Prostate gland (tissue), 2 donors: ENCODE measurements at regions not wholly inside any gene's neighbourhood (a gene's known extent, or its start where the extent isn't known, plus 50 kb on each side); places are given as distances from the start of the nearest gene placed in this dataset.

Experiments used
- DNase-seq: peaks from one replicate; pipeline ENCODE4 v3.0.0-alpha.2; 2019; ENCODE audit warnings: low spot score
- H3K27ac ChIP-seq, 2 donors: fragments of 200-600 bp; sonication (generic); 2 replicates each; pipeline ENCODE4 v1.5.1; 2017 to 2019
- H3K27me3 ChIP-seq: fragments of 200-600 bp; sonication (generic); replicated peaks from 2 replicates; pipeline ENCODE4 v1.5.1; 2019; ENCODE audit not compliant: insufficient read depth
- H3K36me3 ChIP-seq, 2 donors: fragments of 200-600 bp; sonication (generic); 1 replicate in 1 of 2; 2 replicates in 1 of 2; pipeline versions ENCODE4 v1.5.1 to v1.8.1; 2017 to 2019
- H3K4me1 ChIP-seq: fragments of 200-600 bp; sonication (generic); replicated peaks from 2 replicates; pipeline ENCODE4 v1.5.1; 2019
- H3K4me3 ChIP-seq, 2 donors: fragments of 200-600 bp; sonication (generic); 2 replicates each; pipeline ENCODE4 v1.5.1; 2017 to 2019
- H3K9me3 ChIP-seq: fragments of 200-600 bp; sonication (generic); 2 replicates; pipeline ENCODE4 v1.5.1; 2017
- CTCF ChIP-seq, 4 experiments: fragments of 200-600 bp in 2 of 4; fragments of 450-650 bp in 2 of 4; sonication (generic) in 2 of 4; IDR thresholded peaks; 1 replicate in 3 of 4; 2 replicates in 1 of 4; pipeline ENCODE4 v1.5.1; 2016 to 2019; ENCODE audit warnings: antibody characterized with exemption in 4 of 4, mild to moderate bottlenecking in 2 of 4, moderate library complexity in 2 of 4
- POLR2A ChIP-seq: fragments of 450-650 bp; IDR thresholded peaks from one replicate; pipeline ENCODE4 v1.6.1; 2016; ENCODE audit warnings: antibody characterized with exemption, mild to moderate bottlenecking
- POLR2AphosphoS5 ChIP-seq: sonication (generic); formaldehyde crosslinking; IDR thresholded peaks from one replicate; pipeline ENCODE4 v1.6.1; 2017; ENCODE audit warnings: antibody characterized with exemption
- WGBS: methylation state at CpG from one replicate; pipeline ENCODE4 v1.1.5; 2018; 5-methylcytosine and 5-hydroxymethylcytosine counted together
- intact Hi-C: fragments of 100-400 bp; cut with DNase I; formaldehyde crosslinking; loops from one replicate; pipeline ENCODE4 v1.14.2; 2022

DNA sequence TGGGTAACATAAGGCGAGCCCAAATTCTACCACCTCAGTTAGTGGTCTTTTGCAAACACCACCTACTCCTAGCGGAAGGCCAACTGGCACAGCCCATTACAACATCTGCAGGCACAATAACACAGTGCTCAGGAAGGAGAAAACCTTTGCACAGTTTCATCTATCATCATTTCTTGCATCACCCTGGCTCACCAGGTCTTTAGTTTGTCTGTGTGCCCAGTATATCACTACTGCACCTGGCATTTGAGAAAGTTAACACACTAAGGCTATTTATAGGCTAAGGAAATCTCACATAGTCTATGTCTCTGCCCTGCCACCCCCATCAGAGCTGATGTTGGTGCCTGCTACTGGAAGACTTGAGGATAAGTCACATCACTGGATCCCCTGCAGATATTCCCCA is 484.0 kb downstream of the SATB2 start:
- intact Hi-C loops, result no loop called here
- H3K9me3 ChIP-seq, result no peaks in the 10 kb centered on the region
- no peaks in the 10 kb centered on the region for H3K36me3 ChIP-seq
- WGBS, result 72% methylated on average over 2 of the region's 2 CpGs
- H3K27ac ChIP-seq, result no peak overlapping the region
- no peaks in the 10 kb centered on the region for H3K4me1 ChIP-seq
- no peak for DNase-seq
- no peaks in the 10 kb centered on the region for H3K27me3 ChIP-seq
- no peak overlapping the region for H3K4me3 ChIP-seq
- TF ChIP-seq POLR2A (no peak), POLR2AphosphoS5 (no peak), CTCF (IDR thresholded peaks at IDR 0.05) (no peak)

DNA sequence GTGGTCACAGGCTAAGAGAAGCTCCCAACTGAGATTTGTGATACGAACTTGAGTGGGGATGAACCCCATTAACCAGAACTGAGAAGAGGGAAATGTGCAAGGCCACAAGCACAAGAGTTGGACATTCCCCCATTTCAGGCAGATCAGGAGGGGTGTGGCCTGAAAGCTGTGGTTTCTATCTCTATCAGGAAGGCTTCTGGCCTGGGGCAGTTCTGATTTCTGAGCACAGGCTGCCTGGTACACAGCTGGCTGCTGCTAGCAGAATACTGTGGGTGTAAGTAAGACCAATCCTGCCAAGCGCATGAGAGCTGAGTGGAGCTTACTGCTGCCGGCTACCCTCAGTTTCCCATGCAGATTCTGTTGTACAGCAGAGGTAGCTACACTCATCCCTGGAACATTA is 484.6 kb downstream of the SATB2 start:
- Histone ChIP-seq H3K9me3 (no peaks in the 10 kb centered on the region), H3K4me1 (no peaks in the 10 kb centered on the region), H3K27ac (no peak overlapping the region), H3K36me3 (no peaks in the 10 kb centered on the region), H3K27me3 (no peaks in the 10 kb centered on the region), H3K4me3 (no peak overlapping the region)
- no peak for DNase-seq
- TF ChIP-seq POLR2A, result no peak
- no peak for TF ChIP-seq POLR2AphosphoS5
- no peak for TF ChIP-seq CTCF (IDR thresholded peaks at IDR 0.05)
- WGBS, result 89% methylated on average over 2 of the region's 3 CpGs
- intact Hi-C loops, result no loop called here

DNA sequence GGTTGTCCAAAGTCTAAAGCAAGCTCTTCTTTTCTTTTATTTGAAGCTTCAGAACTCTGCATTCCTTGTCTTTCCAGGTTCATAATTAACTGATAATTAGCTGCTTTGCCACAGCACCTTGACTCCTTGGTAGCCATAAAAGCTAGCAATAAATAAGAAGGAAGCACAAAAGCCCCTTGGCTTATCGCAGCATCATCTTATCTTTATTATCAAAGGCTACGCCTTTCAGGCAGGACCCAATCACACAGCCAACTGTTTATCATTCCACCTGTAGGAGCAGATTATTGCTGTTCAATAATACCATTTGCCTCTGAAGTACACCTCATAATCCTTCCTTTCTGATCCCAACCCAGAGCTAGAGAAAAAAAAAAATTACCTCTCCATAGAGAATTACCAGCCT is 489.2 kb downstream of the SATB2 start:
- Histone ChIP-seq H3K4me1 (no peaks in the 10 kb centered on the region), H3K27ac (no peak overlapping the region), H3K9me3 (no peaks in the 10 kb centered on the region), H3K36me3 (no peaks in the 10 kb centered on the region), H3K4me3 (no peak overlapping the region), H3K27me3 (no peaks in the 10 kb centered on the region)
- intact Hi-C loops, result no loop called here
- TF ChIP-seq POLR2AphosphoS5, result no peak
- WGBS, result 40% methylated on average over 2 of the region's 2 CpGs
- DNase-seq, result no peak

- no peak for DNase-seq
- no peak overlapping the region for H3K27ac ChIP-seq
- H3K36me3 ChIP-seq, result no peaks in the 10 kb centered on the region
- intact Hi-C loops, result no loop called here
- no peak overlapping the region for H3K4me3 ChIP-seq
- no peak for TF ChIP-seq CTCF (IDR thresholded peaks at IDR 0.05)
- no peak for TF ChIP-seq POLR2A
- no peak for TF ChIP-seq POLR2AphosphoS5
- no peaks in the 10 kb centered on the region for H3K27me3 ChIP-seq
- no peaks in the 10 kb centered on the region for H3K4me1 ChIP-seq
- H3K9me3 ChIP-seq, result no peaks in the 10 kb centered on the region
These were observed 491.5 kb downstream of the SATB2 start for GRCh38 chr2:198966269-198966668.

DNA sequence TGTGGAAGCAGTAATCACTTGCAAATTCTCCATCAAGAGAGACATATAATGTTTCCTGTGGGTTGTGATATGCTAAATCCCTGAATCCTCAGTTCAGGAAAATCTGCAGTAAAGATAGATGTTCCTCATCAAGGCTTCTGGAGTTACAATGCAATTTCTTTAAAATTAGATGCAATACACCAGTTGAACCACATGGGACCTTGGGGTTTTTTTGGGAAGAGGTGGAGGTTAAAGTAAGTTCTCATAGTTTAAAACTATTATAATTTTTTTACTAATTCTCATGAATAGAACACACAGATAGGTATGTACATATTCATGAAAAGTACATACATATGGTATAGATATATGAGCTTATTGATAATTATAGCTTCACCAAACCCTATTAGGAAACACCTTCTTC is 496.2 kb downstream of the SATB2 start:
- no peak for TF ChIP-seq CTCF (IDR thresholded peaks at IDR 0.05)
- TF ChIP-seq POLR2A, result no peak
- Histone ChIP-seq H3K27ac (no peak overlapping the region), H3K27me3 (no peaks in the 10 kb centered on the region), H3K4me3 (no peak overlapping the region), H3K4me1 (no peaks in the 10 kb centered on the region), H3K9me3 (no peaks in the 10 kb centered on the region), H3K36me3 (no peaks in the 10 kb centered on the region)
- no peak for DNase-seq
- intact Hi-C loops, result no loop called here

GRCh38 chr2:198957181-198957580 is 500.6 kb downstream of the SATB2 start:
- Histone ChIP-seq H3K4me1 (no peaks in the 10 kb centered on the region), H3K9me3 (no peaks in the 10 kb centered on the region), H3K27ac (no peak overlapping the region), H3K36me3 (no peaks in the 10 kb centered on the region), H3K27me3 (no peaks in the 10 kb centered on the region), H3K4me3 (no peak overlapping the region)
- no peak for DNase-seq
- TF ChIP-seq POLR2A, result no peak
- no peak for TF ChIP-seq CTCF (IDR thresholded peaks at IDR 0.05)
- TF ChIP-seq POLR2AphosphoS5, result no peak
- intact Hi-C loops, result no loop called here
- WGBS, result 15% methylated on average over 1 of the region's 1 CpG
